Endothelial cell of umbilical vein (primary cell): ENCODE measurements at regions not wholly inside any gene's neighbourhood (a gene's known extent, or its start where the extent isn't known, plus 50 kb on each side); places are given as distances from the start of the nearest gene placed in this dataset.

Experiments used
- BruUV-seq: library from RNA; stranded (reverse); fragments of 400-500 nt; replicated peaks from 2 replicates; lab custom pipeline; 2021; lab: Mats Ljungman, UMichigan
- CTCF ChIA-PET: fragments of 300-600, 350-600 bp; sonication (Branson Sonifier 250); formaldehyde crosslinking; loops from one replicate; lab custom pipeline; 2021; ENCODE audit warnings: antibody characterized with exemption, inconsistent platforms; lab: Charles Lee
- POLR2A ChIA-PET: fragments of 300-600, 350-600 bp; sonication (Branson Sonifier 250); formaldehyde crosslinking; loops from one replicate; lab custom pipeline; 2021; ENCODE audit warnings: antibody characterized with exemption, inconsistent platforms; lab: Charles Lee
- DNase-seq: peaks from one replicate; pipeline ENCODE4 v3.0.0-alpha.2; 2011; ENCODE audit warnings: low read depth, low spot score
- FAIRE-seq: peaks from 2 replicates; lab custom pipeline; 2011; peaks lifted over from hg19 to GRCh38; lab: Jason Lieb, UNC
- H2AFZ ChIP-seq: 2 replicates; pipeline ENCODE4 v1.6.0; 2012; ENCODE audit warnings: low read depth, low read length, control low read depth, inconsistent platforms
- H3K27ac ChIP-seq: 2 replicates; pipeline ENCODE4 v1.5.1; 2011; ENCODE audit warnings: low read depth, mild to moderate bottlenecking, control low read depth, low read length, moderate library complexity; ENCODE audit not compliant: insufficient read depth
- H3K27me3 ChIP-seq, 2 experiments: 2 replicates each; pipeline versions ENCODE4 v1.6.0 to v1.6.1; 2011; ENCODE audit warnings: low read length in 2 of 2, mixed read lengths in 1 of 2; ENCODE audit not compliant: control insufficient read depth in 2 of 2, insufficient read depth in 2 of 2
- H3K36me3 ChIP-seq, 2 experiments: 2 replicates in 1 of 2; 3 replicates in 1 of 2; pipeline ENCODE4 v1.5.1; 2011; ENCODE audit warnings: low read length in 2 of 2, mild to moderate bottlenecking in 1 of 2, moderate library complexity in 1 of 2; ENCODE audit not compliant: control insufficient read depth in 2 of 2, insufficient read depth in 2 of 2; ENCODE audit errors: extremely low read depth in 1 of 2
- H3K4me1 ChIP-seq: 3 replicates; pipeline ENCODE4 v1.5.1; 2011; ENCODE audit warnings: mild to moderate bottlenecking, low read length; ENCODE audit not compliant: control insufficient read depth, insufficient read depth; ENCODE audit errors: extremely low read depth
- H3K4me2 ChIP-seq: 2 replicates; pipeline ENCODE4 v1.6.1; 2011; ENCODE audit warnings: low read length, control low read depth, mixed read lengths; ENCODE audit not compliant: insufficient read depth
- H3K4me3 ChIP-seq, 3 experiments: fragments of 200-600 bp in 1 of 3; sonication (generic), shearing (Covaris generic) in 1 of 3; replicated peaks in 1 of 3; 2 replicates each; pipeline ENCODE4 v1.5.1; 2011 to 2016; ENCODE audit warnings: control low read depth in 3 of 3, low read length in 3 of 3, mild to moderate bottlenecking in 2 of 3, inconsistent platforms in 1 of 3, low read depth in 1 of 3, moderate library complexity in 1 of 3; ENCODE audit not compliant: insufficient read depth in 1 of 3
- H3K79me2 ChIP-seq: 2 replicates; pipeline ENCODE4 v1.6.0; 2012; ENCODE audit warnings: low read length, inconsistent platforms; ENCODE audit not compliant: control insufficient read depth, insufficient read depth
- H3K9ac ChIP-seq: replicated peaks from 2 replicates; pipeline ENCODE3; 2011; ENCODE audit warnings: low read length, control low read depth; ENCODE audit not compliant: insufficient read depth; ENCODE audit errors: extremely low read depth
- H3K9me1 ChIP-seq: replicated peaks from 3 replicates; pipeline ENCODE4 v1.6.0; 2011; ENCODE audit warnings: mild to moderate bottlenecking, low read length; ENCODE audit not compliant: control insufficient read depth, insufficient read depth; ENCODE audit errors: extremely low read depth
- H3K9me3 ChIP-seq: replicated peaks from 2 replicates; pipeline ENCODE4 v1.5.1; 2012; ENCODE audit warnings: low read length, inconsistent platforms; ENCODE audit not compliant: control insufficient read depth, insufficient read depth
- H4K20me1 ChIP-seq: replicated peaks from 2 replicates; pipeline ENCODE3; 2011; ENCODE audit warnings: mild to moderate bottlenecking, low read length; ENCODE audit not compliant: control insufficient read depth, insufficient read depth; ENCODE audit errors: extremely low read depth
- EZH2 ChIP-seq: IDR thresholded peaks from 2 replicates; pipeline ENCODE4 v1.6.1; 2012; ENCODE audit warnings: borderline replicate concordance, low read depth, mild to moderate bottlenecking, moderate library complexity, low read length, inconsistent platforms; ENCODE audit not compliant: severe bottlenecking
- FOS ChIP-seq: IDR thresholded peaks from 2 replicates; pipeline ENCODE4 v1.6.1; 2011; ENCODE audit warnings: mild to moderate bottlenecking, low read length, moderate library complexity, borderline replicate concordance; ENCODE audit not compliant: insufficient read depth
- GATA2 ChIP-seq: IDR thresholded peaks from 2 replicates; pipeline ENCODE4 v1.7.0; 2011; ENCODE audit warnings: low read depth, mild to moderate bottlenecking, moderate library complexity, mixed read lengths, low read length; ENCODE audit not compliant: insufficient read length, insufficient read depth
- JUN ChIP-seq: IDR thresholded peaks from 2 replicates; pipeline ENCODE4 v1.6.1; 2011; ENCODE audit warnings: borderline replicate concordance, low read depth; ENCODE audit not compliant: insufficient read length, insufficient read depth
- MYC ChIP-seq: IDR thresholded peaks from one replicate; pipeline ENCODE4 v1.6.1; 2011; ENCODE audit warnings: mild to moderate bottlenecking, low read depth, low read length
- POLR2A ChIP-seq: IDR thresholded peaks from 2 replicates; pipeline ENCODE4 v1.6.1; 2012; ENCODE audit warnings: low read depth, mild to moderate bottlenecking, control low read depth, low read length
- POLR2AphosphoS5 ChIP-seq: IDR thresholded peaks from 2 replicates; pipeline ENCODE4 v1.6.1; 2012; ENCODE audit warnings: low read depth, mild to moderate bottlenecking, control low read depth, low read length, moderate library complexity; ENCODE audit not compliant: insufficient read depth
- dilution Hi-C: fragments of 300-500 bp; cut with MboI; formaldehyde crosslinking; loops from one replicate; pipeline ENCODE4 v1.15.0; 2019; ENCODE audit warnings: low sequenced_read_pairs; ENCODE audit not compliant: extremely low pct_ligation_motif_present
- intact Hi-C: fragments of 100-400 bp; cut with micrococcal nuclease; formaldehyde crosslinking; loops from one replicate; pipeline ENCODE4 v1.10.0; 2022
- TF ChIP-seq, protein P1 (sequence below), 2 donors: IDR thresholded peaks; 1 replicate in 1 of 2; 2 replicates in 1 of 2; pipeline ENCODE4 v1.5.1; 2011; ENCODE audit warnings: low read length in 2 of 2, mild to moderate bottlenecking in 2 of 2, moderate library complexity in 2 of 2, control low read depth in 1 of 2, inconsistent platforms in 1 of 2, low read depth in 1 of 2; ENCODE audit not compliant: insufficient read depth in 1 of 2; ENCODE audit errors: extremely low read depth in 1 of 2
- TF ChIP-seq, protein P2 (sequence below): IDR thresholded peaks from 2 replicates; pipeline ENCODE4 v1.6.1; 2011; ENCODE audit not compliant: insufficient read depth, insufficient read length

DNA sequence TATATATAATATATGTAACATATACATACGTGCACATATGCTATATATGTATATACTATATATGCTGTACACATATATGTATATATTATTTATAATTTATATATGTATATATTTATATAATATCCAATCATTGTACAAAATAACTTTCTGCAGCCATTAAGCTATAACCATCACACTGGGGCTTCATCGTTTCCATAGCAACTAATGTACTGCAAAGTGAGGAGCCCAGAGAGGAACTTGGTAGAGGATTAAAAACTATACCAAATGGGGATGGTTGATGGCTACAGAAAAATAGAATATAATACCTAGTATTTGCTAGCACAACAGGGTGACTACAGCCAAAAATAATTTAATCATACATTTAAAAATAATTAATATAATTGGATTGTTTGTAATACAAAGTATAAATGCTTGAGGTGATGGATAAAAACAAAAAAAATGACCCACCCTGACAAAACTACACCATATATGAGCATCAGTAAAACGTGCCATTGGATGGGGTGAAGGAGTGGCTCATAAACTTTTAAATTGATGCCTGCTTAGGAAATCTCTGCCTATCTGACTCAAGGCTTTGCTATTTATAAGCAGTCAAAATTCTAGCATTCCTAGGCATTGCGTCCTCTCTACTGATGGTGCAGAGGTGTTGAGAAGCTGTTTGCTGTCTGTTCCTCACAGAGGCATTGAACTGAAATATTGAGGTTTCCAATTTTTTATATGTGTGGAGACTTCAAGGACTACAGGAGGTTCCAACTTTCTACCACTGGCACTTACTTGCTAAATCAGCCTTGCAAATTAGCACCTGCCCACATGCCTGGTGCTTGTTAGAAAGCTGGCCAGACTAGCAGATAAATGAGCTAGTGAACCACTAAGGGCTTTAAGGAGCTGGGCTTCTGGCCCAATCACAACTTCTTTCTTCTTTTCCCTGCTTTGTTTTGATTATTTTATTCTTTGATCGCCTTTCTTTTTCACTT lies 190.1 kb downstream of the SCP2D1 start:
- H3K27ac ChIP-seq, result no peak overlapping the region
- TF ChIP-seq POLR2AphosphoS5, result no peak
- no peak for TF ChIP-seq JUN
- TF ChIP-seq POLR2A, result no peak
- TF ChIP-seq MYC, result no peak
- TF ChIP-seq FOS, result no peak
- no peak for TF ChIP-seq GATA2
- TF ChIP-seq, protein P1, sequence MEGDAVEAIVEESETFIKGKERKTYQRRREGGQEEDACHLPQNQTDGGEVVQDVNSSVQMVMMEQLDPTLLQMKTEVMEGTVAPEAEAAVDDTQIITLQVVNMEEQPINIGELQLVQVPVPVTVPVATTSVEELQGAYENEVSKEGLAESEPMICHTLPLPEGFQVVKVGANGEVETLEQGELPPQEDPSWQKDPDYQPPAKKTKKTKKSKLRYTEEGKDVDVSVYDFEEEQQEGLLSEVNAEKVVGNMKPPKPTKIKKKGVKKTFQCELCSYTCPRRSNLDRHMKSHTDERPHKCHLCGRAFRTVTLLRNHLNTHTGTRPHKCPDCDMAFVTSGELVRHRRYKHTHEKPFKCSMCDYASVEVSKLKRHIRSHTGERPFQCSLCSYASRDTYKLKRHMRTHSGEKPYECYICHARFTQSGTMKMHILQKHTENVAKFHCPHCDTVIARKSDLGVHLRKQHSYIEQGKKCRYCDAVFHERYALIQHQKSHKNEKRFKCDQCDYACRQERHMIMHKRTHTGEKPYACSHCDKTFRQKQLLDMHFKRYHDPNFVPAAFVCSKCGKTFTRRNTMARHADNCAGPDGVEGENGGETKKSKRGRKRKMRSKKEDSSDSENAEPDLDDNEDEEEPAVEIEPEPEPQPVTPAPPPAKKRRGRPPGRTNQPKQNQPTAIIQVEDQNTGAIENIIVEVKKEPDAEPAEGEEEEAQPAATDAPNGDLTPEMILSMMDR (IDR thresholded peaks at IDR 0.05; ENCODE audit: extremely low read depth in 1 of 2, insufficient read depth in 1 of 2, low read depth in 1 of 2, low read length in 2 of 2), result no peak
- TF ChIP-seq, protein P2, sequence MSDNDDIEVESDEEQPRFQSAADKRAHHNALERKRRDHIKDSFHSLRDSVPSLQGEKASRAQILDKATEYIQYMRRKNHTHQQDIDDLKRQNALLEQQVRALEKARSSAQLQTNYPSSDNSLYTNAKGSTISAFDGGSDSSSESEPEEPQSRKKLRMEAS, result no peak
- TF ChIP-seq EZH2, result no peak
- no peaks in the 10 kb centered on the region for H3K27me3 ChIP-seq
- DNase-seq (no peak), FAIRE-seq (no peak)
- no peak overlapping the region for H3K4me2 ChIP-seq
- H2AFZ ChIP-seq, result no peak overlapping the region
- CTCF ChIA-PET, result no interaction called here
- no peak overlapping the region for H3K9ac ChIP-seq
- H3K4me1 ChIP-seq, result no peaks in the 10 kb centered on the region
- H3K9me1 ChIP-seq, result no peaks in the 10 kb centered on the region
- no peaks in the 10 kb centered on the region for H3K36me3 ChIP-seq
- no TSS peak for BruUV-seq
- H3K4me3 ChIP-seq, result no peak overlapping the region
- intact Hi-C loops, result no loop called here
- H4K20me1 ChIP-seq, result no peaks in the 10 kb centered on the region
- POLR2A ChIA-PET, result no interaction called here
- peaks cover 9% of the 10 kb centered on the region for H3K9me3 ChIP-seq
- dilution Hi-C loops, result no loop called here
- no peaks in the 10 kb centered on the region for H3K79me2 ChIP-seq
